ENCODE measurements at regions not wholly inside any gene's neighbourhood (a gene's known extent, or its start where the extent isn't known, plus 50 kb on each side); places are given as distances from the start of the nearest gene placed in this dataset.

- no peak for TF ChIP-seq CTCF (IDR thresholded peaks at IDR 0.05)
- TF ChIP-seq TAF1 (IDR thresholded peaks at IDR 0.05; ENCODE audit: borderline replicate concordance, low read depth, low read length), result no peak
- no peak for TF ChIP-seq POLR2AphosphoS5 (IDR thresholded peaks at IDR 0.05; ENCODE audit: low read depth, low read length)
Observed at GRCh38 chrX:67342138-67342537, 201.7 kb upstream of the AR start.
